NCI-H2029 treated with DMSO at 0.1 percent for 48 hours (cell line): ENCODE measurements at regions not wholly inside any gene's neighbourhood (a gene's known extent, or its start where the extent isn't known, plus 50 kb on each side); places are given as distances from the start of the nearest gene placed in this dataset.
A peak's percentile ranks its signal among the peaks of the same experiment; 100 is the strongest.

Experiments
- DNase-seq: peaks from one replicate; lab custom pipeline; 2025; lab: John Stamatoyannopoulos, UW

- DNase-seq: peak; percentile 80
These were observed 247.5 kb downstream of the MTERF1 start for GRCh38 chr7:91633013-91633441.

GRCh38 chr7:91634485-91635177 is 245.9 kb downstream of the MTERF1 start:
- peak; percentile 98 for DNase-seq

GRCh38 chr7:91636129-91636724 is 244.3 kb downstream of the MTERF1 start:
- no peak for DNase-seq

GRCh38 chr7:91636728-91637127 is 243.8 kb downstream of the MTERF1 start:
- no peak for DNase-seq

- DNase-seq: no peak
These were observed 236.2 kb downstream of the MTERF1 start for GRCh38 chr7:91644256-91644655.

GRCh38 chr7:91645542-91645941 is 235.0 kb downstream of the MTERF1 start:
- DNase-seq: no peak

GRCh38 chr7:91651986-91652385 is 228.5 kb downstream of the MTERF1 start:
- no peak for DNase-seq

- DNase-seq: no peak
These were observed 227.2 kb downstream of the MTERF1 start for GRCh38 chr7:91653286-91653685.

GRCh38 chr7:91655656-91656055 is 224.8 kb downstream of the MTERF1 start:
- DNase-seq: no peak

GRCh38 chr7:91656541-91657482 is 223.7 kb downstream of the MTERF1 start:
- DNase-seq: no peak

- DNase-seq: no peak
These were observed 222.9 kb downstream of the MTERF1 start for GRCh38 chr7:91657483-91658071.

- no peak for DNase-seq
These were observed 221.4 kb downstream of the MTERF1 start for GRCh38 chr7:91659096-91659495.

- no peak for DNase-seq
These were observed 219.7 kb downstream of the MTERF1 start for GRCh38 chr7:91660734-91661356.

- DNase-seq: no peak
These were observed 218.8 kb downstream of the MTERF1 start for GRCh38 chr7:91661727-91662126.

GRCh38 chr7:91668217-91668616 is 212.3 kb downstream of the MTERF1 start:
- DNase-seq: no peak

- DNase-seq: no peak
These were observed 209.3 kb downstream of the MTERF1 start for GRCh38 chr7:91671245-91671644.

- DNase-seq: no peak
These were observed 206.0 kb downstream of the MTERF1 start for GRCh38 chr7:91674470-91674869.

GRCh38 chr7:91681718-91682117 is 198.8 kb downstream of the MTERF1 start:
- DNase-seq: no peak

- peak; percentile 39 for DNase-seq
These were observed 196.7 kb downstream of the MTERF1 start for GRCh38 chr7:91683823-91684222.

- DNase-seq: no peak
These were observed 195.0 kb downstream of the MTERF1 start for GRCh38 chr7:91685544-91685943.

- no peak for DNase-seq
These were observed 189.9 kb downstream of the MTERF1 start for GRCh38 chr7:91690541-91691070.

- no peak for DNase-seq
These were observed 188.6 kb downstream of the MTERF1 start for GRCh38 chr7:91691865-91692264.
